Stomach (tissue), 4 donors: ENCODE measurements at regions not wholly inside any gene's neighbourhood (a gene's known extent, or its start where the extent isn't known, plus 50 kb on each side); places are given as distances from the start of the nearest gene placed in this dataset.

ENCODE experiments used
- EP300 ChIP-seq: sonication (generic); formaldehyde crosslinking; IDR thresholded peaks from one replicate; pipeline ENCODE4 v1.6.1; 2017; ENCODE audit warnings: antibody characterized with exemption
- POLR2A ChIP-seq, 4 donors: fragments of 450-650 bp; IDR thresholded peaks; one replicate each; pipeline ENCODE4 v1.6.1; 2016; ENCODE audit warnings: antibody characterized with exemption in 4 of 4, control low read depth in 2 of 4, mild to moderate bottlenecking in 1 of 4, moderate library complexity in 1 of 4
- POLR2AphosphoS5 ChIP-seq, 3 donors: sonication (generic); formaldehyde crosslinking; IDR thresholded peaks; one replicate each; pipeline ENCODE4 v1.6.1; 2016; ENCODE audit warnings: antibody characterized with exemption in 3 of 3
- TF ChIP-seq, protein P1 (sequence below), 7 experiments: fragments of 450-650 bp in 4 of 7; fragments of 200-600 bp in 3 of 7; sonication (generic) in 3 of 7; IDR thresholded peaks; one replicate each; pipeline ENCODE4 v1.5.1; 2016 to 2019; ENCODE audit warnings: antibody characterized with exemption in 7 of 7, control low read depth in 2 of 7, mild to moderate bottlenecking in 1 of 7

DNA sequence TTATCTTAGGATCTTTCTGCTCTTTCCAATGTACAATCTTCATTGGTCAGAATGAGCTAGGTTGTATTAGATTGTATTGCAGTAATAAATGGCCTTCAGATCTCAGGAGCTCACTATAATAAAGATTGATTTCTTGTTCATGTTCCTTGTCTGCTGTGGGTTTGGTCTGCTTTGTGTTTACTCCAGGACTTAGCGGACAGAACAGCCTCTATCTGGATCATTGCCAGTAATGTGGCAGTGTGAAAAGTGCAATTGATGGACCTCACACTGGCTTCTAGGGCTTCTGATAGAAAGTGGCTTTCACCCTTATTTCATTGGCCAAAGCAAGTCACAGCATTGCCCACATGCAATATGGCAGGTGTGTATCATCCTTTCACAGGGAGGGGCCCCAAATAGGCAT lies 81.2 kb downstream of the BTG1 start:
- TF ChIP-seq, protein P1, sequence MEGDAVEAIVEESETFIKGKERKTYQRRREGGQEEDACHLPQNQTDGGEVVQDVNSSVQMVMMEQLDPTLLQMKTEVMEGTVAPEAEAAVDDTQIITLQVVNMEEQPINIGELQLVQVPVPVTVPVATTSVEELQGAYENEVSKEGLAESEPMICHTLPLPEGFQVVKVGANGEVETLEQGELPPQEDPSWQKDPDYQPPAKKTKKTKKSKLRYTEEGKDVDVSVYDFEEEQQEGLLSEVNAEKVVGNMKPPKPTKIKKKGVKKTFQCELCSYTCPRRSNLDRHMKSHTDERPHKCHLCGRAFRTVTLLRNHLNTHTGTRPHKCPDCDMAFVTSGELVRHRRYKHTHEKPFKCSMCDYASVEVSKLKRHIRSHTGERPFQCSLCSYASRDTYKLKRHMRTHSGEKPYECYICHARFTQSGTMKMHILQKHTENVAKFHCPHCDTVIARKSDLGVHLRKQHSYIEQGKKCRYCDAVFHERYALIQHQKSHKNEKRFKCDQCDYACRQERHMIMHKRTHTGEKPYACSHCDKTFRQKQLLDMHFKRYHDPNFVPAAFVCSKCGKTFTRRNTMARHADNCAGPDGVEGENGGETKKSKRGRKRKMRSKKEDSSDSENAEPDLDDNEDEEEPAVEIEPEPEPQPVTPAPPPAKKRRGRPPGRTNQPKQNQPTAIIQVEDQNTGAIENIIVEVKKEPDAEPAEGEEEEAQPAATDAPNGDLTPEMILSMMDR (IDR thresholded peaks at IDR 0.05) = no peak
- TF ChIP-seq POLR2A (IDR thresholded peaks at IDR 0.05) (no peak), EP300 (no peak), POLR2AphosphoS5 (IDR thresholded peaks at IDR 0.05) (peak in 1 of 3 donors; percentile 4)
